SK-N-MC (cell line): ENCODE measurements at regions not wholly inside any gene's neighbourhood (a gene's known extent, or its start where the extent isn't known, plus 50 kb on each side); places are given as distances from the start of the nearest gene placed in this dataset.

Experiments
- EZH2 ChIP-seq: fragments of 200-600 bp; sonication (generic); IDR thresholded peaks from one replicate; pipeline ENCODE4 v1.6.1; 2017; ENCODE audit warnings: antibody characterized with exemption
- POLR2AphosphoS5 ChIP-seq: IDR thresholded peaks from 2 replicates; pipeline ENCODE4 v1.6.1; 2012; ENCODE audit warnings: mild to moderate bottlenecking, low read depth, low read length, borderline replicate concordance

DNA sequence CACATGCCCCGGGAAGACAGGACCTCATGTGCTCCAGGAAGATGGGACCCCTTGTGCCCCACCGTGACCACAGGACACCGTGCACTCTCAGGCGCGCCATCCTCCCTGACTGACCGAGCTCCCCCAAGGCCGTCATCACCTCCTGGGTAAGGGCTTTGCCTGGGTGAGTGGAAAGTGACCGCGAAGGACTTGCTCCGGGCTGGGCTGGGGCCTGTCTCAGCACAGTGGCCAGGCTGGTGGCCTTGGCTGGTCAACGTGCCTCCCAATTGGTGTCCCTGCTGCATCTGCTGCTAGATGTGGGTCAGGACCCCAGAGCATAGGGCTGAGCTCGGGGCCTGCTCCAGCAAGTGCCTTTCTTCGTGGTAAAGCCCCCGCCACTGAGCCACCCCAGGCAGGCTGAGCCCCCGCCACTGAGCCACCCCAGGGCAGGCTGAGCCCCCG, 69.7 kb upstream of the CTDP1 start:
- TF ChIP-seq EZH2 (no peak), POLR2AphosphoS5 (no peak)
